Naive thymus-derived CD8-positive, alpha-beta T cell (primary cell): ENCODE measurements at regions not wholly inside any gene's neighbourhood (a gene's known extent, or its start where the extent isn't known, plus 50 kb on each side); places are given as distances from the start of the nearest gene placed in this dataset.

Source experiments
- ATAC-seq, 2 donors: fragments of 150-1000 bp; cut with Tn5 transposase in 1 of 2; sonication (Bioruptor Pico), chemical (Tn5 transposase) in 1 of 2; 1 replicate in 1 of 2; 2 replicates in 1 of 2; pipeline ENCODE4 v1.10.0; 2021; ENCODE audit warnings: mild to moderate bottlenecking in 2 of 2, moderate library complexity in 2 of 2
- POLR2A ChIA-PET: fragments of 350-600 bp; sonication (Branson Sonifier 250); formaldehyde crosslinking; loops from one replicate; lab custom pipeline; 2021; ENCODE audit warnings: antibody characterized with exemption; lab: Charles Lee
- DNase-seq, 10 donors: peaks; one replicate each; pipeline versions ENCODE4 v3.0.0 to v3.0.0-alpha.2; 2020 to 2022
- H3K27ac Mint-ChIP-seq, 10 donors: one replicate each; pipeline ENCODE4 v1.8.0; 2020 to 2022; ENCODE audit warnings: mild to moderate bottlenecking in 10 of 10, mixed read lengths in 10 of 10, moderate library complexity in 4 of 10, inconsistent platforms in 1 of 10
- H3K27me3 Mint-ChIP-seq, 5 donors: one replicate each; pipeline ENCODE4 v1.8.0; 2021 to 2022; ENCODE audit warnings: mixed read lengths in 5 of 5
- H3K36me3 Mint-ChIP-seq, 3 donors: one replicate each; pipeline ENCODE4 v1.8.0; 2020 to 2022; ENCODE audit warnings: mixed read lengths in 3 of 3, mild to moderate bottlenecking in 2 of 3, inconsistent platforms in 1 of 3
- H3K4me1 Mint-ChIP-seq, 4 donors: one replicate each; pipeline ENCODE4 v1.8.0; 2021 to 2022; ENCODE audit warnings: mixed read lengths in 4 of 4
- H3K4me3 Mint-ChIP-seq, 10 donors: one replicate each; pipeline ENCODE4 v1.8.0; 2020 to 2022; ENCODE audit warnings: mild to moderate bottlenecking in 10 of 10, mixed read lengths in 10 of 10, moderate library complexity in 6 of 10, inconsistent platforms in 1 of 10
- H3K9me3 Mint-ChIP-seq, 9 donors: one replicate each; pipeline ENCODE4 v1.8.0; 2020 to 2022; ENCODE audit warnings: mixed read lengths in 9 of 9, mild to moderate bottlenecking in 3 of 9, inconsistent platforms in 1 of 9, moderate library complexity in 1 of 9

- ATAC-seq (no peak), DNase-seq (no peak)
- Mint-ChIP-seq H3K9me3 (no peaks in the 10 kb centered on the region), H3K27me3 (no peaks in the 10 kb centered on the region), H3K36me3 (no peaks in the 10 kb centered on the region), H3K4me1 (peaks cover 0 to 1% (median 0%) of the 10 kb centered on the region in 4 donors), H3K27ac (no peak overlapping the region), H3K4me3 (no peak overlapping the region)
- POLR2A ChIA-PET = no interaction called here
Observed at GRCh38 chr13:22455036-22455435, 725.7 kb upstream of the SGCG start.

- no peaks in the 10 kb centered on the region for H3K9me3 Mint-ChIP-seq
- no peak overlapping the region for H3K4me3 Mint-ChIP-seq
- H3K36me3 Mint-ChIP-seq = no peaks in the 10 kb centered on the region
- H3K27ac Mint-ChIP-seq = no peak overlapping the region
- no peak for ATAC-seq
- no peaks in the 10 kb centered on the region for H3K27me3 Mint-ChIP-seq
- no peaks in the 10 kb centered on the region for H3K4me1 Mint-ChIP-seq
- DNase-seq = no peak
- POLR2A ChIA-PET = no interaction called here
Observed at GRCh38 chr13:22461854-22462490, 718.8 kb upstream of the SGCG start.

- Mint-ChIP-seq H3K4me3 (no peak overlapping the region), H3K27ac (no peak overlapping the region), H3K27me3 (no peaks in the 10 kb centered on the region), H3K36me3 (no peaks in the 10 kb centered on the region), H3K4me1 (no peaks in the 10 kb centered on the region), H3K9me3 (no peaks in the 10 kb centered on the region)
- DNase-seq (no peak), ATAC-seq (no peak)
- POLR2A ChIA-PET = no interaction called here
Observed at GRCh38 chr13:22463089-22463488, 717.7 kb upstream of the SGCG start.

- H3K27ac Mint-ChIP-seq = no peak overlapping the region
- peaks cover 0 to 3% (median 0%) of the 10 kb centered on the region in 5 donors for H3K27me3 Mint-ChIP-seq
- no peaks in the 10 kb centered on the region for H3K9me3 Mint-ChIP-seq
- no peak for ATAC-seq
- H3K4me3 Mint-ChIP-seq = no peak overlapping the region
- POLR2A ChIA-PET = no interaction called here
- no peak for DNase-seq
- no peaks in the 10 kb centered on the region for H3K36me3 Mint-ChIP-seq
- H3K4me1 Mint-ChIP-seq = no peaks in the 10 kb centered on the region
Observed at GRCh38 chr13:22468045-22468444, 712.7 kb upstream of the SGCG start.

GRCh38 chr13:22468824-22469223 lies 712.0 kb upstream of the SGCG start:
- H3K4me1 Mint-ChIP-seq = no peaks in the 10 kb centered on the region
- H3K9me3 Mint-ChIP-seq = no peaks in the 10 kb centered on the region
- H3K4me3 Mint-ChIP-seq = no peak overlapping the region
- POLR2A ChIA-PET = no interaction called here
- H3K27me3 Mint-ChIP-seq = peaks cover 0 to 3% (median 0%) of the 10 kb centered on the region in 5 donors
- H3K36me3 Mint-ChIP-seq = no peaks in the 10 kb centered on the region
- DNase-seq = no peak
- no peak overlapping the region for H3K27ac Mint-ChIP-seq
- ATAC-seq = no peak

- no peak overlapping the region for H3K27ac Mint-ChIP-seq
- ATAC-seq = no peak
- POLR2A ChIA-PET = no interaction called here
- H3K27me3 Mint-ChIP-seq = peaks cover 0 to 3% (median 0%) of the 10 kb centered on the region in 5 donors
- no peaks in the 10 kb centered on the region for H3K9me3 Mint-ChIP-seq
- no peaks in the 10 kb centered on the region for H3K36me3 Mint-ChIP-seq
- DNase-seq = no peak
- H3K4me1 Mint-ChIP-seq = no peaks in the 10 kb centered on the region
- H3K4me3 Mint-ChIP-seq = no peak overlapping the region
Observed at GRCh38 chr13:22469452-22469851, 711.3 kb upstream of the SGCG start.

- no peaks in the 10 kb centered on the region for H3K9me3 Mint-ChIP-seq
- H3K27me3 Mint-ChIP-seq = peaks cover 0 to 3% (median 0%) of the 10 kb centered on the region in 5 donors
- no peaks in the 10 kb centered on the region for H3K4me1 Mint-ChIP-seq
- no peak overlapping the region for H3K4me3 Mint-ChIP-seq
- DNase-seq = no peak
- no peaks in the 10 kb centered on the region for H3K36me3 Mint-ChIP-seq
- no peak for ATAC-seq
- H3K27ac Mint-ChIP-seq = no peak overlapping the region
- POLR2A ChIA-PET = no interaction called here
Observed at GRCh38 chr13:22470075-22470474, 710.7 kb upstream of the SGCG start.

GRCh38 chr13:22482496-22483000 lies 698.2 kb upstream of the SGCG start:
- H3K9me3 Mint-ChIP-seq = peaks cover 0 to 6% (median 3%) of the 10 kb centered on the region in 9 donors
- H3K4me1 Mint-ChIP-seq = no peaks in the 10 kb centered on the region
- no peaks in the 10 kb centered on the region for H3K36me3 Mint-ChIP-seq
- H3K27ac Mint-ChIP-seq = no peak overlapping the region
- no peaks in the 10 kb centered on the region for H3K27me3 Mint-ChIP-seq
- POLR2A ChIA-PET = no interaction called here
- no peak for ATAC-seq
- DNase-seq = no peak
- no peak overlapping the region for H3K4me3 Mint-ChIP-seq

- peaks cover 0 to 6% (median 1%) of the 10 kb centered on the region in 9 donors for H3K9me3 Mint-ChIP-seq
- no peaks in the 10 kb centered on the region for H3K4me1 Mint-ChIP-seq
- ATAC-seq (no peak), DNase-seq (no peak)
- no peak overlapping the region for H3K27ac Mint-ChIP-seq
- H3K4me3 Mint-ChIP-seq = no peak overlapping the region
- POLR2A ChIA-PET = no interaction called here
- no peaks in the 10 kb centered on the region for H3K27me3 Mint-ChIP-seq
- H3K36me3 Mint-ChIP-seq = no peaks in the 10 kb centered on the region
Observed at GRCh38 chr13:22483276-22483675, 697.5 kb upstream of the SGCG start.

- no peaks in the 10 kb centered on the region for H3K4me1 Mint-ChIP-seq
- H3K9me3 Mint-ChIP-seq = peaks cover 0 to 5% (median 0%) of the 10 kb centered on the region in 9 donors
- ATAC-seq = no peak
- no peaks in the 10 kb centered on the region for H3K36me3 Mint-ChIP-seq
- no peak for DNase-seq
- no peak overlapping the region for H3K4me3 Mint-ChIP-seq
- H3K27me3 Mint-ChIP-seq = peaks cover 0 to under 1% (median 0%) of the 10 kb centered on the region in 5 donors
- H3K27ac Mint-ChIP-seq = no peak overlapping the region
- POLR2A ChIA-PET = no interaction called here
Observed at GRCh38 chr13:22486490-22486889, 694.3 kb upstream of the SGCG start.

- H3K27me3 Mint-ChIP-seq = peaks cover 0 to 2% (median 0%) of the 10 kb centered on the region in 5 donors
- ATAC-seq = no peak
- POLR2A ChIA-PET = no interaction called here
Observed at GRCh38 chr13:22487932-22488331, 692.8 kb upstream of the SGCG start.

GRCh38 chr13:22489771-22490170 lies 691.0 kb upstream of the SGCG start:
- H3K36me3 Mint-ChIP-seq = no peaks in the 10 kb centered on the region
- POLR2A ChIA-PET = no interaction called here
- H3K27me3 Mint-ChIP-seq = peaks cover 0 to 3% (median 0%) of the 10 kb centered on the region in 5 donors
- ATAC-seq (no peak), DNase-seq (no peak)
- peaks cover 0 to 14% (median 3%) of the 10 kb centered on the region in 9 donors for H3K9me3 Mint-ChIP-seq
- H3K27ac Mint-ChIP-seq = no peak overlapping the region
- H3K4me3 Mint-ChIP-seq = no peak overlapping the region
- no peaks in the 10 kb centered on the region for H3K4me1 Mint-ChIP-seq

More at GRCh38 chr13:22487932-22488331, 692.8 kb upstream of the SGCG start:
- peaks cover 0 to 8% (median 0%) of the 10 kb centered on the region in 9 donors for H3K9me3 Mint-ChIP-seq
- no peaks in the 10 kb centered on the region for H3K4me1 Mint-ChIP-seq
- H3K4me3 Mint-ChIP-seq = no peak overlapping the region
- H3K27ac Mint-ChIP-seq = peak overlapping the region in 1 of 10 donors; percentile 26
- H3K36me3 Mint-ChIP-seq = no peaks in the 10 kb centered on the region
- DNase-seq = no peak

- H3K36me3 Mint-ChIP-seq = no peaks in the 10 kb centered on the region
- peaks cover 0 to 19% (median 5%) of the 10 kb centered on the region in 9 donors for H3K9me3 Mint-ChIP-seq
- DNase-seq (no peak), ATAC-seq (no peak)
- POLR2A ChIA-PET = no interaction called here
- no peak overlapping the region for H3K27ac Mint-ChIP-seq
- no peak overlapping the region for H3K4me3 Mint-ChIP-seq
- H3K4me1 Mint-ChIP-seq = no peaks in the 10 kb centered on the region
- peaks cover 0 to 7% (median 2%) of the 10 kb centered on the region in 5 donors for H3K27me3 Mint-ChIP-seq
Observed at GRCh38 chr13:22495819-22496218, 685.0 kb upstream of the SGCG start.
